ENCODE measurements at regions not wholly inside any gene's neighbourhood (a gene's known extent, or its start where the extent isn't known, plus 50 kb on each side); places are given as distances from the start of the nearest gene placed in this dataset.
A peak's percentile ranks its signal among the peaks of the same experiment; 100 is the strongest.

DNA sequence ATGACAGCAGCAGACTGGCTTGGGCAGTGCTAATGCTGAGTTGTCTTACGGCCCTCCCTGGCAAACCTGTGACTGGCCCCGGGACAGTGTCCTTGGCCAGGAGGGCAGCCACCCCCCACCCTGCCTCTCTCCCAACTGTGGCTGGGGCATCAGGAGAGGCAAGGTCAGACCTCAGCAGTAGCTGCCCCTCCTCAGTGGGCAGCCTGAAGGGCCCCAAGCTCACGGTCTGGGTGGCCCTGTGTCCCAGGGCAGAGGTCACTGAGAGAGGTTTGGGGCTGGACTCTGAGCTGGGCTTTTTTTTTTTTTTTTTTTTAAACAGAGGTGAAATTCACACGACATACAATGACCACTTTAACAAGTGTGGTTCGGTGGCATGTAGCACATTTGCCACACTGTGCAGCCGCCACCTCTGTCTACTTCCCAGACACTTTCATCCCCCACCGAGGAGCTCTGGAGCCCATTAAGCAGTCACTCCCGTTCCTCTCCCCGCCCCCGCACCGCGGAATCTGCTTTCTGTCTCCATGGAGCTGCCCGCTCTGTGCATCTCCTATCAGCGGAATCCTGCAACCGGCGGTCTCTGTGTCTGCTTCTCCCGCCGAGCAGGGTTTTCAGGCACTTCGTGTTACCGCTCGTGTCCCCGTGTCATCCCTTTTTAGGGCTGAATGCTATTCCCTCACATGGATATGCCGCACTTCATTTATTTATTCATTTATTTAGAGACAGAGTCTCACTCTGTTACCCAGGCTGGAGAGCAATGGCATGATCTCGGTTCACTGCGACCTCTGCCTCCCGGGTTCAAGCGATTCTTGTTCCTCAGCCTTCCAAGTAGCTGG is 67.9 kb upstream of the GATA5 start:
- Histone ChIP-seq H3K9ac (ENCODE audit: insufficient read depth, low read depth, low read length) (no peak overlapping the region), H3K4me3 (replicated peaks in 1 of 3; ENCODE audit: insufficient read depth in 1 of 3, low read depth in 2 of 3, low read length in 3 of 3) (peak overlapping the region in 1 of 3 experiments; percentile 25; a peak in 1 of 6 replicates), H2AFZ (ENCODE audit: low read length) (no peak overlapping the region), H3K4me2 (ENCODE audit: low read depth, low read length) (peak overlapping the region; percentile 57), H3K27me3 (ENCODE audit: control insufficient read depth in 1 of 2, insufficient read depth in 2 of 2, low read length in 2 of 2) (peaks cover 33 to 55% of the 10 kb centered on the region in 2 experiments), H3K36me3 (replicated peaks in 1 of 2; ENCODE audit: control insufficient read depth in 1 of 2, insufficient read depth in 2 of 2, low read length in 2 of 2) (no peaks in the 10 kb centered on the region), H3K4me1 (ENCODE audit: insufficient read depth, low read length) (peaks cover 39% of the 10 kb centered on the region), H3K27ac (ENCODE audit: extremely low read length, insufficient read depth, low read length) (no peak overlapping the region), H3K9me3 (ENCODE audit: low read length) (peaks cover 8% of the 10 kb centered on the region), H3K79me2 (ENCODE audit: insufficient read depth, low read length) (no peaks in the 10 kb centered on the region), H4K20me1 (ENCODE audit: insufficient read depth, low read length) (no peaks in the 10 kb centered on the region)
- no TSS peak for BruUV-seq (replicated peaks)
- peak; percentile 39 for DNase-seq (ENCODE audit: low spot score)
- ChIA-PET CTCF (ENCODE audit: low intra/inter-chr PET ratio, low total read pairs) (no interaction called here), POLR2A (interaction anchor here (1.1 kb wide), 1 partner anchor 96 kb away, joined by 3 read pairs; no protein-coding TSS in a partner anchor)
- intact Hi-C loops (cut with micrococcal nuclease; ENCODE audit: unreplicated experiment): no loop called here
- 34% methylated on average over 27 of the region's 27 CpGs for WGBS (ENCODE audit: low lambda C conversion rate)
- no peak for FAIRE-seq
- in situ Hi-C loops (cut with HindIII; ENCODE audit: extremely low pct_ligation_motif_present, low pct_unique_long_range_greater_than_20kb): no loop called here
- peak; percentile 60 for ATAC-seq
- TF ChIP-seq NR2F1 (CRISPR knock-in tag; IDR thresholded peaks at IDR 0.05): peak in 1 of 2 experiments; percentile 41; a peak in 1 of 4 replicates
- TF ChIP-seq GPN1 (CRISPR knock-in tag; IDR thresholded peaks at IDR 0.05; ENCODE audit: borderline replicate concordance): 0 out of 2 replicates have a peak, but pooled peaks have one; percentile 3
- TF ChIP-seq RARA (CRISPR knock-in tag; IDR thresholded peaks at IDR 0.05): peak; percentile 60
- peak; percentile 91 for TF ChIP-seq HNF4A (CRISPR knock-in tag; IDR thresholded peaks at IDR 0.05)
- TF ChIP-seq BCL6 (CRISPR knock-in tag; IDR thresholded peaks at IDR 0.05): 0 out of 2 replicates have a peak, but pooled peaks have one; percentile 19
- TF ChIP-seq, protein P1, sequence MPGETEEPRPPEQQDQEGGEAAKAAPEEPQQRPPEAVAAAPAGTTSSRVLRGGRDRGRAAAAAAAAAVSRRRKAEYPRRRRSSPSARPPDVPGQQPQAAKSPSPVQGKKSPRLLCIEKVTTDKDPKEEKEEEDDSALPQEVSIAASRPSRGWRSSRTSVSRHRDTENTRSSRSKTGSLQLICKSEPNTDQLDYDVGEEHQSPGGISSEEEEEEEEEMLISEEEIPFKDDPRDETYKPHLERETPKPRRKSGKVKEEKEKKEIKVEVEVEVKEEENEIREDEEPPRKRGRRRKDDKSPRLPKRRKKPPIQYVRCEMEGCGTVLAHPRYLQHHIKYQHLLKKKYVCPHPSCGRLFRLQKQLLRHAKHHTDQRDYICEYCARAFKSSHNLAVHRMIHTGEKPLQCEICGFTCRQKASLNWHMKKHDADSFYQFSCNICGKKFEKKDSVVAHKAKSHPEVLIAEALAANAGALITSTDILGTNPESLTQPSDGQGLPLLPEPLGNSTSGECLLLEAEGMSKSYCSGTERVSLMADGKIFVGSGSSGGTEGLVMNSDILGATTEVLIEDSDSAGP (CRISPR knock-in tag; IDR thresholded peaks at IDR 0.05; ENCODE audit: borderline replicate concordance): peak; percentile 31; the same call in 1 of the 2 replicates
- no peak for TF ChIP-seq ETV6 (CRISPR knock-in tag; conservative IDR thresholded peaks at IDR 0.05)
- TF ChIP-seq MAZ (IDR thresholded peaks at IDR 0.05; ENCODE audit: borderline replicate concordance, low read depth, low read length): peak; percentile 36; the same call in 1 of the 2 replicates
- no peak for TF ChIP-seq MAZ (CRISPR knock-in tag; IDR thresholded peaks at IDR 0.05; ENCODE audit: low read depth)
- TF ChIP-seq EP300 (IDR thresholded peaks at IDR 0.05; ENCODE audit: low read depth in 2 of 2, low read length in 2 of 2): peak in 1 of 2 experiments; percentile 61; a peak in 1 of 4 replicates
- no peak for TF ChIP-seq EP300 (CRISPR knock-in tag; IDR thresholded peaks at IDR 0.05; ENCODE audit: borderline replicate concordance)
- TF ChIP-seq, protein P2, sequence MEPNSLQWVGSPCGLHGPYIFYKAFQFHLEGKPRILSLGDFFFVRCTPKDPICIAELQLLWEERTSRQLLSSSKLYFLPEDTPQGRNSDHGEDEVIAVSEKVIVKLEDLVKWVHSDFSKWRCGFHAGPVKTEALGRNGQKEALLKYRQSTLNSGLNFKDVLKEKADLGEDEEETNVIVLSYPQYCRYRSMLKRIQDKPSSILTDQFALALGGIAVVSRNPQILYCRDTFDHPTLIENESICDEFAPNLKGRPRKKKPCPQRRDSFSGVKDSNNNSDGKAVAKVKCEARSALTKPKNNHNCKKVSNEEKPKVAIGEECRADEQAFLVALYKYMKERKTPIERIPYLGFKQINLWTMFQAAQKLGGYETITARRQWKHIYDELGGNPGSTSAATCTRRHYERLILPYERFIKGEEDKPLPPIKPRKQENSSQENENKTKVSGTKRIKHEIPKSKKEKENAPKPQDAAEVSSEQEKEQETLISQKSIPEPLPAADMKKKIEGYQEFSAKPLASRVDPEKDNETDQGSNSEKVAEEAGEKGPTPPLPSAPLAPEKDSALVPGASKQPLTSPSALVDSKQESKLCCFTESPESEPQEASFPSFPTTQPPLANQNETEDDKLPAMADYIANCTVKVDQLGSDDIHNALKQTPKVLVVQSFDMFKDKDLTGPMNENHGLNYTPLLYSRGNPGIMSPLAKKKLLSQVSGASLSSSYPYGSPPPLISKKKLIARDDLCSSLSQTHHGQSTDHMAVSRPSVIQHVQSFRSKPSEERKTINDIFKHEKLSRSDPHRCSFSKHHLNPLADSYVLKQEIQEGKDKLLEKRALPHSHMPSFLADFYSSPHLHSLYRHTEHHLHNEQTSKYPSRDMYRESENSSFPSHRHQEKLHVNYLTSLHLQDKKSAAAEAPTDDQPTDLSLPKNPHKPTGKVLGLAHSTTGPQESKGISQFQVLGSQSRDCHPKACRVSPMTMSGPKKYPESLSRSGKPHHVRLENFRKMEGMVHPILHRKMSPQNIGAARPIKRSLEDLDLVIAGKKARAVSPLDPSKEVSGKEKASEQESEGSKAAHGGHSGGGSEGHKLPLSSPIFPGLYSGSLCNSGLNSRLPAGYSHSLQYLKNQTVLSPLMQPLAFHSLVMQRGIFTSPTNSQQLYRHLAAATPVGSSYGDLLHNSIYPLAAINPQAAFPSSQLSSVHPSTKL (CRISPR knock-in tag; IDR thresholded peaks at IDR 0.05): 0 out of 2 replicates have a peak, but pooled peaks have one; percentile 52
- no peak for TF ChIP-seq LCORL (IDR thresholded peaks at IDR 0.05)
- TF ChIP-seq LCORL (CRISPR knock-in tag; IDR thresholded peaks at IDR 0.05): peak; percentile 96; the same call in 1 of the 2 replicates
- TF ChIP-seq, protein P3, sequence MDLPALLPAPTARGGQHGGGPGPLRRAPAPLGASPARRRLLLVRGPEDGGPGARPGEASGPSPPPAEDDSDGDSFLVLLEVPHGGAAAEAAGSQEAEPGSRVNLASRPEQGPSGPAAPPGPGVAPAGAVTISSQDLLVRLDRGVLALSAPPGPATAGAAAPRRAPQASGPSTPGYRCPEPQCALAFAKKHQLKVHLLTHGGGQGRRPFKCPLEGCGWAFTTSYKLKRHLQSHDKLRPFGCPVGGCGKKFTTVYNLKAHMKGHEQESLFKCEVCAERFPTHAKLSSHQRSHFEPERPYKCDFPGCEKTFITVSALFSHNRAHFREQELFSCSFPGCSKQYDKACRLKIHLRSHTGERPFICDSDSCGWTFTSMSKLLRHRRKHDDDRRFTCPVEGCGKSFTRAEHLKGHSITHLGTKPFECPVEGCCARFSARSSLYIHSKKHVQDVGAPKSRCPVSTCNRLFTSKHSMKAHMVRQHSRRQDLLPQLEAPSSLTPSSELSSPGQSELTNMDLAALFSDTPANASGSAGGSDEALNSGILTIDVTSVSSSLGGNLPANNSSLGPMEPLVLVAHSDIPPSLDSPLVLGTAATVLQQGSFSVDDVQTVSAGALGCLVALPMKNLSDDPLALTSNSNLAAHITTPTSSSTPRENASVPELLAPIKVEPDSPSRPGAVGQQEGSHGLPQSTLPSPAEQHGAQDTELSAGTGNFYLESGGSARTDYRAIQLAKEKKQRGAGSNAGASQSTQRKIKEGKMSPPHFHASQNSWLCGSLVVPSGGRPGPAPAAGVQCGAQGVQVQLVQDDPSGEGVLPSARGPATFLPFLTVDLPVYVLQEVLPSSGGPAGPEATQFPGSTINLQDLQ (CRISPR knock-in tag; IDR thresholded peaks at IDR 0.05): peak; percentile 75; the same call in 1 of the 2 replicates
- TF ChIP-seq GATAD2A (CRISPR knock-in tag; IDR thresholded peaks at IDR 0.05): peak; percentile 31; the same call in 1 of the 2 replicates

Data from HepG2 (cell line).